HG03521 (cell line): ENCODE measurements at regions not wholly inside any gene's neighbourhood (a gene's known extent, or its start where the extent isn't known, plus 50 kb on each side); places are given as distances from the start of the nearest gene placed in this dataset.
"Not testable (repeated sequence)": the region's sequence is repeated elsewhere in the genome, so short reads cannot be mapped to it uniquely, and the experiment has no call there.

ENCODE experiments used
- ATAC-seq: cut with Tn5 transposase; IDR thresholded peaks from one replicate; pipeline ENCODE4 v1.9.1; 2021; ENCODE audit warnings: mild to moderate bottlenecking, moderate library complexity; ENCODE audit not compliant: unreplicated experiment

DNA sequence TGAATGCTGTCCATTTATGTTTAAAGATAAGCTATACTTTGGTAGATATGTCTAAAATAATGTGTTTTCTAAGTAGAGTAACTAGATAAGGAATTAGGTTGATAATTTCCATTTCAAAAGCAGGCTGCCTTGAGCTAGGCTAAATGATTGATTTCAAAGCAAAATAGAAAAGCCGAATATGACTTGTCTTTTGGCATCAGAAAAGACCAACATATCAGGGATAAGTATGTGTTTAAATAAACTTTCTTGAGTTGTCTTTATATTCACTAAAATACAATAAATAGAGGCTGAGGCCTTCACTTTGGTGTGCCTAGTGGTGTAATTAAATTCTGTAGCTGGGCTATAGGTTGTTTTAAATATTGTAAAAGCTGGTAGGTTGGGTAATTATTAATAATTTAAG lies 569.0 kb downstream of the TAF11L14 start:
- ATAC-seq: no peak

DNA sequence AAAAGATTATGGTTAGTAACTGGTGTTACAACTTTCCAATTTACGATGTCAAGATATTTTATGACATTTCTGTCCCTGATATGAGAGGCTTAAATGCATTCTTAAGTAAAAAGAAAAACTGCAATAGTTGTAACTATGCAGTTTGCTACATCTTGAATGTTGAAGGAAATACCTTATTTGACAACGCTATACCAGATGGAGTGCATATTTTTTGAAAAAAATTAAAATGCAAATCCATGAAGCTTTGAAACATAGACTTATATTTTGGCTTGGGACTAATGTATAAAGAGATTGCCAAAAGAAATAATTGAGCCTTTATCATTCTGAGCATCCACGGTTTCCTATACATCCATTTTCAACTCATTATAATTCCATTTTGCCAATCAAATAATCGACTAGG lies 579.4 kb downstream of the TAF11L14 start:
- ATAC-seq: no peak

DNA sequence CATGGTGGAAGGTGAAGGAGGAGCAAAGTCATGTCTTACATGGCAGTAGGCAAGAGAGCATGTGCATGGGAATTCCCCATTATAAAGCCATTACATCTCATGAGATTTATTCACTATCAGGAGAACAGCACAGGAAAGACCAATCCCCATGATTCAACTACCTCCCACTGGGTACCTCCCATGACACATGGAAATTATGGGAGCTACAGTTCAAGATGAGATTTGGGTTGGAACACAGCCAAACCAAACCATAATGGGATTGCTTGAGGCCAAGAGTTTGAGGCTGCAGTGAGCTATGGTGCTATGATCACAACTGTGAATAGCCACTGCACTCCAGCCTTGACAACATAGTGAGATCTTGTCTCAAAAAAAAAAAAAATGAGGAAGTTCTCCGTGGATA lies 581.8 kb downstream of the TAF11L14 start:
- ATAC-seq: no peak

DNA sequence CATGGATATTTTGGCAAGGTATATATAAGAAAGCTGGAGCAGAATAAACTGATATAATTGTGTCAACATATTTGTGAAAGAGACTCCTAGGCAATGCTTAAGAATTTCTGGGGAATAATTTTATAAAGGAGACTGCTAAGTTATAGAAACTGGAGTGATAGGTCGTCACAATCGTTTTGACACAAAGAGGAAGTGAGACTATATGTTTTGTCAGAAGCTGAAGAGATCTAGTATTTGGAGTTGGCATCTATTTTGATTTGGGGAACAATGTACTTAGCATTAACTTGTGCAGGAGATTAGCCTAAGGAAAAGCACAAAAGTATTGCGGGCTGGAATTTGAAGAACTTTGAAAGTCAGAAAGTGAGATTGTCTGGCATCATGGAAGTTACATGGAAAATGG lies 582.5 kb downstream of the TAF11L14 start:
- ATAC-seq: no peak

DNA sequence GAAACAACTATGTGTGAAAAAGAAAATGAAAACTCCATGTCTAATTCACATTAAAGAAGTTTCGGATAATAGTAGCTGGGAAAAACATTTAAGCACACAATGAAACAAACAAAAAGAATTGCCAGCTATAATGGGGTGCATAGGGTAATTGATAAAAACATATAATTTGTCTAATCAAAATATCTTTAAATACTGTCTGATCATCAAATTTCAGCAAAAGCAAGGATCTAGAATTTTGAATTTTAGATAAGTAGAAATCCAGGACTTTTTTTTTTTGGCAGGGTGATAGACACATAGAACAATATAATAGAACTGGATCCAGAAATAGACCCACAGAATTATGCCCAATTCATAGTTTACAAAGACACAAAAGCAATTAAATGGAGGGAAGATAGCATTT lies 585.0 kb downstream of the TAF11L14 start:
- ATAC-seq: no peak

DNA sequence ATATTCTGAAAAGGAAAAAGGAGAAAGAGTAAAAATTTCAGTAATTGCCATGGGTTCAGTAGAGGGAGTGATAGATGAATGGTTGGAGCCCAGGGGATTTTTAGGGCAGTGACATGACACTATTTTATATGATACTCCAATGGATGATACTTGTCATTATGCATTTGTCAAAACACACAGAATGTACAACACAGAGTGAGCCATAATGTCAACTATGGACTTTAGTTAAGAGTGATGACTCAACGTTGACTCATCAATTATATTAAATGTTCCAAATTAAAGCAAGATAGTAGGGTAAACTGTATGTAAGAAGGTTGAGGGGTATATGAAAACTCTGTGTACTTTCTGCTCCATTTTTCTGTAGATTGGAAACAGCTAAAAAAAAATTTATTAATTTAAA lies 586.4 kb downstream of the TAF11L14 start:
- no peak for ATAC-seq

DNA sequence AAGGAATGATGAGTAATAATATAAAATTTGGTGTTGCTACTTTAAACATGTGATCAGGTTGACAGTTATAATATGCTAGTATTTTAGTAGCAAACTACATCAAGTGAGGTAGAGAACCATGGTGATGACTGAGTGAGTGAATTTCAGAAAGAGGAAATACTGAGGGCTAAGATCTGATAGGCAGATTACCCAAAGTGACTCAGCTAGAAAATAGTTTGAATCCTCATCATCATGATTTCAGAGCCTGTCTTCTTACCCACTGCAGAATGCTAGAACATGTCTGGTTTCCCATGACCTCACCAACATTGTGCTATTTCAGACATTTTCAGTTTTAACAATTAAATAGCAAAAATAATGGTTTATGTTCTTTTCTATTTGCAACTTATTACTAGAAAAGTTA lies 602.1 kb downstream of the TAF11L14 start:
- ATAC-seq: no peak

DNA sequence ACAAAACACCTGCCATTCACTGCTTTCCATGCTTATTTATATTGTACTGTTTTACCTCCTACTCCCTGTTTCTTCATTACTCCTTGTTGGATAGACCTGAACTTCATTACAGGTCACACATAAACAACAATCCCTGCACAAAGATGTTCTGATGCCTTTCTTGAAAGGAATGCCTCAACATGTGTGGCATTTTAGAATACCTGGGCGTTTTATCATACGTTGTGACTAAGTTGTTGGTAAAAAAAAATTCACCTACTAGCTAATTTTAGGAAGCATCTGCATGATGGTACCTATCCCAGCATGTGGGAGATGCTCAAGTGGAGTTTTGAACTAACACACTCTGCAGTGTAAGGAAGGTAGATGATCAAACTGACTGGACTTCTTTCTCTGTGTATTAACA lies 604.1 kb downstream of the TAF11L14 start:
- no peak for ATAC-seq

DNA sequence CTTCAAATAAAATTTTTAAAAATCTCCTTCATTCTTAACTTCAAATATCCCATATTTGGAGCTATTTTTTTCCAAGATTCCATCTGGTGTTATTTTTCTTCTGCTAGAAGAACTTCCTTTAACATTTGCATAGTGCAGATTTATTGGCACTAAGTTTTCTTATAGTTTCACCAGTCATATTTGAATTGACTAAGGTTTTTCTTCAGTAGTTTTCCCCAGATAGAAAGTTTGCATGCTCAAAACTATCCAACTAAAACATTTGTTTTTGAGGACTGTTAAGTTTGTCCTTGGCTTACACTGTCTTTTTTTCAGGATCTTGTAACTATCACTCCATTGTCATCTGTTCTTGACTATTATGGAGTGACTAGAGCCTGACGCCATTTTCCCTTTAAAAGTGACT lies 606.7 kb downstream of the TAF11L14 start:
- ATAC-seq: no peak

DNA sequence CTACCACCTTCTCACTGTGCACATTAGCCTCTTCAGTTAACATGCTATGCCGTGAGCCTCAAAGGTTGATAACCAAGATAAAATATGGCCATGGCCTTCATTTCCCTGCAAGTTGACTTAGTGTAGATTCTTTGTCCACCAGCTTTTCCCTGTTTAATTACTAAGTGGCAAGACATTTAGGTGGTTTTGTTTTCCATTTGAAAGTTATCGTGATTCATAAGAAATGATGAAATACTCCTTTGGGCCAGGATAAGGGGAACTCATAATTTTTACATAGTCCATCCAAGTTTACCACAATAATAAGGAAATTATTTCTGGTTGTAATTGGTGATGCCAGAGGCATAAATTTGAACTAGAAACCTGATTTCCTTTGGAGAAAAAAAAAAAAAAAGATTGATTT lies 609.6 kb downstream of the TAF11L14 start:
- no peak for ATAC-seq

DNA sequence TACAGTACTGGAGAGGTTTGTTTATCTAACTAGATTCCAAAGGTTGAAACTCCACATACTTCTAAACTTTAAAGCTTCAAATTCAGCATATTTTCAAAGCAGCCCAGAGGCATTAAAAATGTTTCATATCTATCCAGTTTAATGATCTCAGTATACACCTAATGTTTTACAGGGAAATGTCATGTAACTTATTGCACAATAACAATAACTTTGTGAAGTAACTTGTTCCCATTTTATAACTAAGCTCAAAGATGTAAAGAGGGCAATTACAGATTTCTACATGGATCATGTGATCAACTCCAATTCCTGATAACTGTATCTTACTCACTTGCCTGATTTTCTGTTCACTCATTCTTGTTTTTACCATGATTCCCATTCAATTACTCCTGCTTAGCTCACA lies 610.0 kb downstream of the TAF11L14 start:
- ATAC-seq: no peak

DNA sequence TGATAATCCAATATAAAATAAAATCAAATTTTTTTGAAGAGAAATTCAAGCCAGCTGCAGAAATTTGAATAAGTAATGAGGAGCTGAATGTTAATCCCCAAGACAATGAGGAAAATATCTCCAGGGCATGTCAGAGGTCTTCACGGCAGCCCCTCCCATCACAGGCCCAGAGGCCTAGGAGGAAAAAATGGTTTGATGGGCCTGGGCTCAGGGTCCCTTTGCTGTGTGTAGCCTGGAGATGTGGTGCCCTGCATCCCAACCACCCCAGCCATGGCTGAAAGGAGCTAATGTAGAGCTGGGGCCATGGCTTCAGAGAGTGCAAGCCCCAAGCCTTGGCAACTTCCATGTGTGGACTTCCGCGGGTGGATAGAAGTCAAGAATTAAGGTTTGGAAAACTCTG lies 618.3 kb downstream of the TAF11L14 start:
- no peak for ATAC-seq

DNA sequence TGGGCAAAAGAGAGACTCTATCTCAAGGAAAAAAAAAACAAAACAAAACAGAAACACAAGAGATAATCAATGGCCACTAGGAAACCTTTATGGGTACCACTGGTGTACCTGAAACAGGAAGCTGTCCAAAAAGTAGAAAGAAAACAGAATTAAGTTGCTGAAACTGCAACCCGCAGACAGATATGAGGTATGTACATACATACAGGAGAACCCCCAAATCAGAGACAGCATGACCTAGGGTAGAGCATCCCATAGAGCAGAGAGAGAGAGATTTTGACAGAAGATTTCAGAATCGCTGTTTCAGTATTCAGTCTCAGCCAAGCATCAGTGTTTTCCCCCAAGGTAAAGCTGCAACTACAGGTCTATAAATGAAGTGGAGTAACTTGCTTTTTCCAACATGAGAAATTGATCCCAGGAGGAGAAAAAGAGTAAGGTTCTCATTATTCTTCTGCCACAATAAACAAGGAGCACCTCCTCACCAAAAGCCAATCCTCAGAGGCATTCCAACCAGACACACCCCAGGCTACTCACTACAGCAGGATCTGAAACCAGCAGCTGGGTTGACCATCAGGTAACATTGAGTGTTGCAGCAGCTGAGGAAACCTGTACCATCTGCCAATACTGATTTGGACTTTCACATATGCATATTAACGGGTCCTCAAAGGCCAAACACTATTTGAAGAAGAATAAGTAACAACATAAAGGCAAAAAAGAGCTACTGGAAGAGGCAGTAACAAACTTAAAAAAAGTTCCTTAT lies 630.0 kb downstream of the TAF11L14 start:
- ATAC-seq: no peak

DNA sequence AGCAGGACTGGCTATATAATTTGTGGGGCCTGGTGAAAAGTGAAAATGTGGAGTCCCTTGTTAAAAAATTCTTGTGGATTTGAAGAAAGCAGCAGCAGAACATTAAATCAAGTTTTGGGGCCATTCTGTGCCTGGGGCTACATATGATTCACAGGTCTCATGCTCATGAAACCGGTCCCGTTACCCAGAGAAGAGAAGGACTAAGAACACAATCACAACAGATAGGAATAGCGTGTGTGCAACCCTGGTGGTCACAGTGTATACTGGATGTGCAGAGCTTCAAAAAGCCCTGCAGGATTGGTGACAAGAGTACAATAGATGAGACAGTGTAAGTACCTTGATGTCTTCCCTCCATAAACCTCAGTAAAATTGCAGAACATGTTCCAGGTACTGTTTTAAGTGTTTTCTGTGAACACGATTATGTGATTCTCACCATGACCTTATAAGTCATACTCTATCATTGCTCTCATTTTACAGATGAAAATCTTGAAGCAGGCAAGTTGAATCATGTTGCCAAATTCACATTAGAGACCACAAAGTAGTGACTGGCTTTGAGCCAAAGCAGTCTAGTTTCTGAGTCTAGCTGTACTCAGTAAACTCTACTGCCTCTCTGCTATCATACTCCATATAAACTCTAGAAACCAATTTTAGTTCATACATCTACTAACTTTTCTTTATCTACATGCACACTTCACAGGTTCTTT lies 636.5 kb downstream of the TAF11L14 start:
- ATAC-seq: no peak

DNA sequence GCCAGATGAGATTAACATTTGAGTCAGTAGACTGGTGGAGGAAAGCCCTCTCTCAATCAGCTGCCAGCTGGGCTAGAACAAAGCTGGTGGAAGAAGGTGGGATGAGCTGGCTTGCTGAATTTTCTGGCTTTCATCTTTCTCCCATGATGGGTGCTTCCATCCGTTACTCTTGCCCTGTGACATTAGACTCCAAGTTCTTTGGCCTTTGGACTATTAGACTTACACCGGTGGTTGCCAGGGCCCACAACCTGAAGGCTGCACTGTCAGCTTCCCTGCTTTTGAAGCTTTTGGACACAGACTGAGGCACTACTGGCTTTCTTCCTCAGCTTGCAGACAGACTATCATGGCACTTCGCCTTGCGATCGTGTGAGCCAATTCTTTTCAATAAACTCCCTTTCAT lies 642.7 kb downstream of the TAF11L14 start:
- no peak for ATAC-seq

DNA sequence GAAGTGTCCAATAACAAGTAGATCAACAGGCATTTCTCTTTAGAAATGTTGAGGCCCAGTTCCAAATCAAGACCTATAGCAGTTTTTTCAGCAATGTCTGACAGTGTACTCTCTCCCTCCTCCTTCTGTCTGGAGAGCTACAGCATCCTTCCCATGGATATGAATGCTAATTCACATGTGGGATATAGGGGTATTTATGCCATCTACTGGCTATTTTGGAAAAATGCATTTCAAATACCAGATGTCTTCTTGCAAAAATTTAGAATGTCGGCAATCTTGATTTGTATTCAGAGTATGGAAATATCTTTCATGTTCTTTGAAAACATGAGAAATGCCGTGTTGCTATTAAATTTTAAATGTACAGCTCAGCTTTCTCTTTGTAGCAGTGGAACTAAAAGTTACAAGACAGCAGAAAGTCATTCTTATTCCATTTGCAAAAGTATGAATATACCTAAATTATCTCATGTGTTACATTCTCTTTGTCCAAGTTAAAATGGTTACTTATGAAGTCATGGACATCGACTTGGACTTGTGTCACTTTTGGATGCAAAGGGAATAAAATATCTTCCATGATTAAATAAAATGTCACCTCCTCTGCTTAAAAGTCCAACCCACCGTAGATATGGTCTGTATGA lies 647.8 kb downstream of the TAF11L14 start:
- ATAC-seq: no peak

DNA sequence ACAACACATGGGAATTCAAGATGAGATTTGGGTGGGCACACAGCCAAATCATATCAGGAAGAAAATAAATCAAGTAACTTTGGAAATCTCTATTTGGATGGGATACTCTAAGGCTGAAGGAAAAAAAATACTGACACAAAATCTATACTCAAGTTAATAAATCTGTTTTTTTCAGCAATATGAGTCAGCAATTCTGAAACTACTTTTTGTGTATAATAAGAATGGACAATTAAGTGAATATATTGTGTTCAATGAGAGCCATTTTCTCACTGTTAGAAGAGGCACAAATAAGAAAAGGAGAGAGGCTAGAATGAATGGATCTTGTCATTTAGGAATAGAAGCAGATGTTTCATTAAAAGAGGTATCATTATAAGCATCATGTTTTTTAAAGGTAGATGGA lies 651.0 kb downstream of the TAF11L14 start:
- no peak for ATAC-seq

DNA sequence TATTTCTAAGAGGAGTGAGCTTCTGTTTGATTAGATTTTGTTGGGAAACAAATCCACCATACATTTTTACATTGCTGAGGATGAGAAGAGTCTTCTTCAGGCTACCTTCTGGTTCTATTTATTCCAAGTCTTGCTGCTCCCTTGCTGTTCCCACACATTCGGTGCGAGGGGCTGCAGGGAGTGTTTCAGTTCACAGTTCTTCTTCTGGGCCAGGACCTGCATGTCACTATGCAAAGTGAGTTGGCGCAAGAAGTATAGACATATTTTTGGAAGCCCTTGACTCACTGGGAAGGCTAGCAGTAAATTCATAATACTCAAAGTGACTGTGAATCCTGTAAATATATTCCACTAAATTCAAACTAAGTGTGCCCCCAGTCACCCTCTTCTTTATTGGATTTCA lies 657.9 kb downstream of the TAF11L14 start:
- no peak for ATAC-seq

DNA sequence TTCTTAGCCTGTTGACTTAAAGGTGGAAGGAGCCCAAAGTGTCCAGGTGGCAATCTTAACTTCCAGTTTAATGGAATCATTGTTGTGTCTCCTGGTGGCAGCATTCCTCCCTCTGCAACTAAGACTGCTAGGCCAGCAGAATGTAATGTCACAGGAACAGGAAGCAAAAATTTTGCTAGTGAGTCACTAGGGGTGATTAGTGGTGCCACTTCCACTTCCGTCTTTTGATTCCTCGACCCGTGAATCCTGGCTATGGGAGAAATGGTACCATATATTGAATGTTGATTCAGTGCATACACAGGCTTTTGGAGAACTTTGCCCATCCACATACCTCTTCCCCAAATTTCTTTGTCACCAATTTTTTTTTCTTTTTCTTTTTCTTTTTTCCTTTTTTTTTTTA lies 661.4 kb downstream of the TAF11L14 start:
- ATAC-seq: not testable (repeated sequence)

DNA sequence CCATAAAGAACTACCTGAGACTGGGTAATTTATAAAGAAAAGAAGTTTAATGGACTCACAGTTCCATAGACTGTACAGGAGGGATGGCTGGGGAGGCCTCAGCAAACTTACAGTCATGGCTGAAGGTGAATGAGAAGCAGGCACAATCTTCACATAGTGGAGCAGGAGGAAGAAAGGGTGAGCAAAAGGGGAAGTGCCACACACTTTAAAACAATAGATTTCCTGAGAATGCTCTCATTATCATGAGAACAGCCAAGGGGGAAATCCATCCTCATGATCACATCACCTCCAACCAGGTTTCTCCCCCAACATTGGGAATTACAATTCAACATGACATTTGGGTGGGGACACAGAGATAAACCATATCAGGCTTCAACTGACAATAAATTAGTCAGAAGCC lies 664.9 kb downstream of the TAF11L14 start:
- ATAC-seq: no peak

DNA sequence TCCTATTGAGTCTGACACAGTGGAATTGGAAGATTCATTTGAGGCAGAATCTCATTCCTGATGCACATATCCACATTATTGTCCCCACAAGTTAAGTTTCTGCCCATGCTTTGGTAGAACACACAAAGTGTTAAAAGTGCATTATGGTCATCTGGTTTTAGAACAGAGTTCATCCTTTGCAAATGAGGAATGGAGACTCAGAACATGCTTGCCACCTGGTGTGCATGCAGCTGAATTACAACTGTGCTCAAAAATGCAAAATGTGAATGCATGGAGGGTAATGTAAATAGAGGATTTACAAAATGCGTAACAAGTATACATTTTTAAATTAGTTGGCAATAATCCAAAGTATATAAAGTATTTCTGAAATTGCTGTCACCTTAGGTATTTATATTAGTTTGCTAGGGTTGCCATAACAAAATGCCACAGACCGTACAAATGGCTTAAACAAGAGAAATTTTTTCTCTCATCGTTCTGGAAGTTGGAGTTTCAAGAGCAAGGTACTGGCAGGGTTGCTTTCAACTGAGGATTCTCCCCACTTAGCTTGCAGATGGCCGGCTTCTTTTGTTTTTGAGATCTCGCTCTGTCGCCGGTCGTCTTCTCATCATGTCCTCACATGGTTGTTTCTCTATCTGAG lies 671.1 kb downstream of the TAF11L14 start:
- peak; percentile 62 for ATAC-seq

DNA sequence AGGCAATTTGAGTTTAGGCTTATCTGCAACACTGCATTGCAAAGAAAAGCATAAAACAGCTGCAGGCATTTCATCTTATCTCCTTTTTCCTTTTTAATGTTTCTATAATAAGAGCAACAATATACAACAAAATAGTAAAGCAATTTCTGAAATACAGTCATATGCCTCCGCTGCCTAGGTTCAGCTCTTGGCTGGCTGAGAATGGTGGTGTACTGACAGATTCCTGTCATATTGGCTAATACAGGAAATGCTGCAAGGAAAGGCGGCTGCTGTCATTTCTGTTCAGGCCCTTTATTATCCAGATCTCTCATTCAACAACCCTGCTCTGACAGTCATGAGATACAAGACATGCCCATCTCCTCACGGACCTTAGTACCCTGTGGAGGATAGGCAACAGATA lies 677.0 kb downstream of the TAF11L14 start:
- ATAC-seq: no peak
